ENCODE measurements at regions not wholly inside any gene's neighbourhood (a gene's known extent, or its start where the extent isn't known, plus 50 kb on each side); places are given as distances from the start of the nearest gene placed in this dataset.
"Not testable (repeated sequence)": the region's sequence is repeated elsewhere in the genome, so short reads cannot be mapped to it uniquely, and the experiment has no call there.

GRCh38 chr6:144630857-144631256, 345.7 kb downstream of the UTRN start:
- Mint-ChIP-seq H3K4me1 (ENCODE audit: low read depth) (peaks cover 7% of the 10 kb centered on the region), H3K27me3 (no peaks in the 10 kb centered on the region), H3K36me3 (ENCODE audit: low read depth) (peaks cover 4% of the 10 kb centered on the region), H3K9me3 (no peaks in the 10 kb centered on the region), H3K27ac (no peak overlapping the region), H3K4me3 (no peak overlapping the region)
- ATAC-seq (no peak), DNase-seq (no peak)
- ChIA-PET CTCF (interaction anchor here (1.8 kb wide), 1 partner anchor 12 kb away, joined by 5 read pairs; no protein-coding TSS in a partner anchor), POLR2A (no interaction called here)
- intact Hi-C loops (cut with micrococcal nuclease): no loop called here
- TF ChIP-seq CTCF (IDR thresholded peaks at IDR 0.05): no peak

- no peak for ATAC-seq
- DNase-seq: no peak
- no peak overlapping the region for H3K27ac Mint-ChIP-seq
- no peak for TF ChIP-seq CTCF (IDR thresholded peaks at IDR 0.05)
- intact Hi-C loops (cut with micrococcal nuclease): no loop called here
- ChIA-PET POLR2A (no interaction called here), CTCF (interaction anchor here (1.8 kb wide), 1 partner anchor 14 kb away, joined by 5 read pairs; no protein-coding TSS in a partner anchor)
- no peaks in the 10 kb centered on the region for H3K27me3 Mint-ChIP-seq
- peaks cover 4% of the 10 kb centered on the region for H3K36me3 Mint-ChIP-seq (ENCODE audit: low read depth)
- H3K4me1 Mint-ChIP-seq (ENCODE audit: low read depth): peaks cover 9% of the 10 kb centered on the region
- H3K9me3 Mint-ChIP-seq: no peaks in the 10 kb centered on the region
- no peak overlapping the region for H3K4me3 Mint-ChIP-seq
Observed at GRCh38 chr6:144632266-144632665, 347.1 kb downstream of the UTRN start.

GRCh38 chr6:144633886-144634285, 348.8 kb downstream of the UTRN start:
- peaks cover 3% of the 10 kb centered on the region for H3K36me3 Mint-ChIP-seq (ENCODE audit: low read depth)
- intact Hi-C loops (cut with micrococcal nuclease): no loop called here
- H3K9me3 Mint-ChIP-seq: no peaks in the 10 kb centered on the region
- POLR2A ChIA-PET: no interaction called here
- peaks cover 9% of the 10 kb centered on the region for H3K4me1 Mint-ChIP-seq (ENCODE audit: low read depth)
- CTCF ChIA-PET: interaction anchor here (0.7 kb wide), 1 partner anchor 14 kb away, joined by 3 read pairs; no protein-coding TSS in a partner anchor
- no peak for TF ChIP-seq CTCF (IDR thresholded peaks at IDR 0.05)
- H3K4me3 Mint-ChIP-seq: no peak overlapping the region
- no peak for DNase-seq
- H3K27ac Mint-ChIP-seq: no peak overlapping the region
- ATAC-seq: no peak
- no peaks in the 10 kb centered on the region for H3K27me3 Mint-ChIP-seq

GRCh38 chr6:144634371-144634770, 349.2 kb downstream of the UTRN start:
- H3K27ac Mint-ChIP-seq: no peak overlapping the region
- no peak overlapping the region for H3K4me3 Mint-ChIP-seq
- peaks cover 3% of the 10 kb centered on the region for H3K36me3 Mint-ChIP-seq (ENCODE audit: low read depth)
- ChIA-PET POLR2A (no interaction called here), CTCF (interaction anchor here (0.7 kb wide), 1 partner anchor 14 kb away, joined by 3 read pairs; no protein-coding TSS in a partner anchor)
- DNase-seq (no peak), ATAC-seq (no peak)
- H3K27me3 Mint-ChIP-seq: no peaks in the 10 kb centered on the region
- no peak for TF ChIP-seq CTCF (IDR thresholded peaks at IDR 0.05)
- intact Hi-C loops (cut with micrococcal nuclease): no loop called here
- no peaks in the 10 kb centered on the region for H3K9me3 Mint-ChIP-seq
- H3K4me1 Mint-ChIP-seq (ENCODE audit: low read depth): peaks cover 9% of the 10 kb centered on the region

- no peak overlapping the region for H3K27ac Mint-ChIP-seq
- no peaks in the 10 kb centered on the region for H3K9me3 Mint-ChIP-seq
- no peaks in the 10 kb centered on the region for H3K27me3 Mint-ChIP-seq
- CTCF ChIA-PET: no interaction called here
- intact Hi-C loops (cut with micrococcal nuclease): no loop called here
- H3K36me3 Mint-ChIP-seq (ENCODE audit: low read depth): peaks cover 3% of the 10 kb centered on the region
- DNase-seq (no peak), ATAC-seq (no peak)
- no peak for TF ChIP-seq CTCF (IDR thresholded peaks at IDR 0.05)
- H3K4me3 Mint-ChIP-seq: no peak overlapping the region
- POLR2A ChIA-PET: interaction anchor here (0.6 kb wide), 1 partner anchor 28 kb away, joined by 3 read pairs; no protein-coding TSS in a partner anchor
- peaks cover 9% of the 10 kb centered on the region for H3K4me1 Mint-ChIP-seq (ENCODE audit: low read depth)
Observed at GRCh38 chr6:144635051-144635450, 349.9 kb downstream of the UTRN start.

- H3K27me3 Mint-ChIP-seq; POLR2A ChIA-PET; intact Hi-C loops (cut with micrococcal nuclease); DNase-seq; H3K36me3 Mint-ChIP-seq (ENCODE audit: low read depth); H3K9me3 Mint-ChIP-seq; ATAC-seq; H3K4me1 Mint-ChIP-seq (ENCODE audit: low read depth); H3K27ac Mint-ChIP-seq; H3K4me3 Mint-ChIP-seq: not testable (repeated sequence)
- CTCF ChIA-PET: interaction anchor here (1.4 to 1.6 kb wide), 2 partner anchors 19 to 51 kb away, joined by 3 to 5 read pairs; no protein-coding TSS in a partner anchor
Observed at GRCh38 chr6:144636025-144636424, 350.9 kb downstream of the UTRN start.
